CD4-positive, alpha-beta memory T cell (primary cell): ENCODE measurements at regions not wholly inside any gene's neighbourhood (a gene's known extent, or its start where the extent isn't known, plus 50 kb on each side); places are given as distances from the start of the nearest gene placed in this dataset.
A peak's percentile ranks its signal among the peaks of the same experiment; 100 is the strongest.

Experiments
- CTCF ChIA-PET: fragments of 350-600 bp; sonication (Branson Sonifier 250); formaldehyde crosslinking; loops from one replicate; lab custom pipeline; 2021; ENCODE audit warnings: inconsistent platforms; ENCODE audit not compliant: partially characterized antibody; lab: Charles Lee
- POLR2A ChIA-PET: fragments of 350-600 bp; sonication (Branson Sonifier 250); formaldehyde crosslinking; loops from one replicate; lab custom pipeline; 2021; ENCODE audit not compliant: partially characterized antibody; lab: Charles Lee
- DNase-seq, 5 donors: peaks; one replicate each; pipeline versions ENCODE4 v3.0.0 to v3.0.0-alpha.2; 2020 to 2022; ENCODE audit warnings: mixed read lengths in 1 of 5
- H3K27ac ChIP-seq: one replicate; pipeline ENCODE4 v1.7.0; 2013; ENCODE audit warnings: low read depth, low read length
- H3K27me3 ChIP-seq: 2 replicates; pipeline ENCODE4 v1.7.0; 2013; ENCODE audit warnings: mild to moderate bottlenecking, low read length, moderate library complexity; ENCODE audit not compliant: insufficient read depth
- H3K36me3 ChIP-seq: 2 replicates; pipeline ENCODE4 v1.7.0; 2013; ENCODE audit warnings: mild to moderate bottlenecking, low read length, moderate library complexity; ENCODE audit not compliant: insufficient read depth
- H3K4me1 ChIP-seq: 2 replicates; pipeline ENCODE4 v1.7.0; 2013; ENCODE audit warnings: mild to moderate bottlenecking, low read length, moderate library complexity; ENCODE audit not compliant: insufficient read depth
- H3K4me3 ChIP-seq, 2 donors: one replicate each; pipeline ENCODE4 v1.7.0; 2013; ENCODE audit warnings: low read length in 2 of 2, mild to moderate bottlenecking in 1 of 2
- H3K9me3 ChIP-seq, 2 donors: one replicate each; pipeline ENCODE4 v1.7.0; 2013; ENCODE audit warnings: low read length in 2 of 2, control low read depth in 1 of 2; ENCODE audit not compliant: control insufficient read depth in 1 of 2
- H3K27ac Mint-ChIP-seq, 7 donors: one replicate each; pipeline ENCODE4 v1.8.0; 2020 to 2021; ENCODE audit warnings: mixed read lengths in 7 of 7, mild to moderate bottlenecking in 6 of 7, inconsistent platforms in 3 of 7, moderate library complexity in 3 of 7
- H3K27me3 Mint-ChIP-seq, 2 donors: one replicate each; pipeline ENCODE4 v1.8.0; 2020 to 2021; ENCODE audit warnings: mixed read lengths in 2 of 2
- H3K36me3 Mint-ChIP-seq, 2 donors: one replicate each; pipeline ENCODE4 v1.8.0; 2020 to 2021; ENCODE audit warnings: mixed read lengths in 2 of 2, inconsistent platforms in 1 of 2, mild to moderate bottlenecking in 1 of 2
- H3K4me1 Mint-ChIP-seq, 4 donors: one replicate each; pipeline ENCODE4 v1.8.0; 2020 to 2021; ENCODE audit warnings: mixed read lengths in 4 of 4, mild to moderate bottlenecking in 1 of 4
- H3K4me3 Mint-ChIP-seq, 8 donors: one replicate each; pipeline ENCODE4 v1.8.0; 2020 to 2021; ENCODE audit warnings: mixed read lengths in 8 of 8, mild to moderate bottlenecking in 7 of 8, moderate library complexity in 6 of 8, inconsistent platforms in 3 of 8
- H3K9me3 Mint-ChIP-seq, 8 donors: one replicate each; pipeline ENCODE4 v1.8.0; 2020 to 2021; ENCODE audit warnings: mixed read lengths in 8 of 8, mild to moderate bottlenecking in 5 of 8, inconsistent platforms in 3 of 8, moderate library complexity in 1 of 8
- intact Hi-C: fragments of 100-400 bp; cut with micrococcal nuclease; formaldehyde crosslinking; loops from one replicate; pipeline ENCODE4 v1.15.1; 2023

- Histone ChIP-seq H3K36me3 (no peaks in the 10 kb centered on the region), H3K4me3 (no peak overlapping the region), H3K27ac (peak overlapping the region; percentile 70), H3K4me1 (peaks cover 85% of the 10 kb centered on the region), H3K9me3 (no peaks in the 10 kb centered on the region), H3K27me3 (no peaks in the 10 kb centered on the region)
- intact Hi-C loops, result loop anchor here (1.0 to 10.0 kb wide), 5 partner anchors 8 to 682 kb away; partner anchors contain the start of gene KLF6
- peaks cover 44 to 61% (median 53%) of the 10 kb centered on the region in 4 donors for H3K4me1 Mint-ChIP-seq
- H3K4me3 Mint-ChIP-seq, result peak overlapping the region; percentile 72 to 95 (median 84)
- peak overlapping the region; percentile 88 to 98 (median 96) for H3K27ac Mint-ChIP-seq
- peak in 4 of 5 donors; percentile 26 to 62 (median 44) for DNase-seq
- ChIA-PET POLR2A (interaction anchor here (0.6 to 9.2 kb wide), 20 partner anchors 8 to 198 kb away, joined by 3 to 179 read pairs (median 5); partner anchors contain the start of gene KLF6), CTCF (interaction anchor here (0.7 to 1.7 kb wide), 6 partner anchors 9 to 121 kb away, joined by 3 to 8 read pairs (median 4); no protein-coding TSS in a partner anchor)
- no peaks in the 10 kb centered on the region for H3K27me3 Mint-ChIP-seq
- H3K36me3 Mint-ChIP-seq, result peaks cover 0 to 3% of the 10 kb centered on the region in 2 donors
- H3K9me3 Mint-ChIP-seq, result peaks cover 0 to 2% (median 0%) of the 10 kb centered on the region in 8 donors
Observed at GRCh38 chr10:3972460-3973301, 187.7 kb upstream of the KLF6 start.

GRCh38 chr10:3971713-3972112 is 186.7 kb upstream of the KLF6 start:
- DNase-seq, result peak in 1 of 5 donors; percentile 29

GRCh38 chr10:3969876-3970666 is 185.1 kb upstream of the KLF6 start:
- H3K4me1 Mint-ChIP-seq, result peaks cover 48 to 72% (median 54%) of the 10 kb centered on the region in 4 donors
- intact Hi-C loops, result loop anchor here (1.0 to 10.0 kb wide), 5 partner anchors 9 to 685 kb away; partner anchors contain the start of gene KLF6
- Histone ChIP-seq H3K4me3 (peak overlapping the region; percentile 10 to 18), H3K36me3 (no peaks in the 10 kb centered on the region), H3K9me3 (no peaks in the 10 kb centered on the region), H3K27me3 (no peaks in the 10 kb centered on the region), H3K27ac (peak overlapping the region; percentile 70), H3K4me1 (peaks cover 59% of the 10 kb centered on the region)
- peak overlapping the region; percentile 45 to 95 (median 74) for H3K4me3 Mint-ChIP-seq
- CTCF ChIA-PET, result interaction anchor here (0.8 to 1.7 kb wide), 9 partner anchors 9 to 185 kb away, joined by 3 to 6 read pairs (median 4); partner anchors contain the start of gene KLF6
- POLR2A ChIA-PET, result interaction anchor here (0.6 to 9.2 kb wide), 13 partner anchors 9 to 757 kb away, joined by 3 to 179 read pairs (median 8); partner anchors contain the start of gene KLF6
- H3K36me3 Mint-ChIP-seq, result peaks cover 0 to 5% of the 10 kb centered on the region in 2 donors
- peak overlapping the region; percentile 88 to 98 (median 96) for H3K27ac Mint-ChIP-seq
- peaks cover 0 to 5% (median 0%) of the 10 kb centered on the region in 8 donors for H3K9me3 Mint-ChIP-seq
- H3K27me3 Mint-ChIP-seq, result no peaks in the 10 kb centered on the region
- no peak for DNase-seq

More at GRCh38 chr10:3971713-3972112, 186.7 kb upstream of the KLF6 start:
- H3K27me3 Mint-ChIP-seq, result no peaks in the 10 kb centered on the region
- Histone ChIP-seq H3K4me3 (no peak overlapping the region), H3K9me3 (no peaks in the 10 kb centered on the region), H3K27me3 (no peaks in the 10 kb centered on the region), H3K27ac (peak overlapping the region; percentile 70), H3K4me1 (peaks cover 75% of the 10 kb centered on the region), H3K36me3 (no peaks in the 10 kb centered on the region)
- peak overlapping the region; percentile 85 to 98 (median 96) for H3K27ac Mint-ChIP-seq
- H3K36me3 Mint-ChIP-seq, result peaks cover 0 to 5% of the 10 kb centered on the region in 2 donors
- ChIA-PET CTCF (interaction anchor here (1.3 to 1.7 kb wide), 3 partner anchors 22 to 120 kb away, joined by 4 to 6 read pairs (median 6); no protein-coding TSS in a partner anchor), POLR2A (interaction anchor here (0.8 to 9.2 kb wide), 15 partner anchors 8 to 196 kb away, joined by 3 to 179 read pairs (median 9); partner anchors contain the start of gene KLF6)
- peaks cover 48 to 67% (median 55%) of the 10 kb centered on the region in 4 donors for H3K4me1 Mint-ChIP-seq
- intact Hi-C loops, result loop anchor here (1.0 to 10.0 kb wide), 6 partner anchors 9 to 683 kb away; partner anchors contain the start of gene KLF6
- peaks cover 0 to 4% (median 0%) of the 10 kb centered on the region in 8 donors for H3K9me3 Mint-ChIP-seq
- peak overlapping the region in 7 of 8 donors; percentile 35 to 95 (median 71) for H3K4me3 Mint-ChIP-seq

GRCh38 chr10:3968727-3969126 is 183.7 kb upstream of the KLF6 start:
- Mint-ChIP-seq H3K27me3 (no peaks in the 10 kb centered on the region), H3K4me1 (peaks cover 43 to 61% (median 51%) of the 10 kb centered on the region in 4 donors), H3K27ac (peak overlapping the region; percentile 24 to 81 (median 65)), H3K9me3 (peaks cover 0 to 5% (median 0%) of the 10 kb centered on the region in 8 donors), H3K36me3 (peaks cover 0 to 5% of the 10 kb centered on the region in 2 donors), H3K4me3 (peak overlapping the region in 2 of 8 donors; percentile 17 to 24)
- ChIA-PET POLR2A (interaction anchor here (1.4 to 9.2 kb wide), 5 partner anchors 8 to 186 kb away, joined by 3 to 179 read pairs (median 59); partner anchors contain the start of gene KLF6), CTCF (interaction anchor here (1.4 kb wide), 1 partner anchor 9 kb away, joined by 4 read pairs; no protein-coding TSS in a partner anchor)
- no peak for DNase-seq
- intact Hi-C loops, result no loop called here
- Histone ChIP-seq H3K27ac (no peak overlapping the region), H3K4me3 (no peak overlapping the region), H3K27me3 (no peaks in the 10 kb centered on the region), H3K4me1 (peaks cover 52% of the 10 kb centered on the region), H3K36me3 (no peaks in the 10 kb centered on the region), H3K9me3 (no peaks in the 10 kb centered on the region)

- CTCF ChIA-PET, result interaction anchor here (0.9 kb wide), 1 partner anchor 27 kb away, joined by 3 read pairs; no protein-coding TSS in a partner anchor
Observed at GRCh38 chr10:3964516-3964915, 179.5 kb upstream of the KLF6 start.

GRCh38 chr10:3963191-3963673 is 178.2 kb upstream of the KLF6 start:
- Mint-ChIP-seq H3K9me3 (peaks cover 0 to 5% (median 0%) of the 10 kb centered on the region in 8 donors), H3K27me3 (no peaks in the 10 kb centered on the region), H3K4me3 (peak overlapping the region in 2 of 8 donors; percentile 18 to 52), H3K27ac (peak overlapping the region in 4 of 7 donors; percentile 35 to 63 (median 42)), H3K4me1 (peaks cover 30 to 51% (median 38%) of the 10 kb centered on the region in 4 donors), H3K36me3 (peaks cover 0 to 5% of the 10 kb centered on the region in 2 donors)
- Histone ChIP-seq H3K27ac (no peak overlapping the region), H3K9me3 (no peaks in the 10 kb centered on the region), H3K4me1 (peaks cover 26% of the 10 kb centered on the region), H3K27me3 (no peaks in the 10 kb centered on the region), H3K4me3 (no peak overlapping the region), H3K36me3 (no peaks in the 10 kb centered on the region)
- intact Hi-C loops, result no loop called here
- CTCF ChIA-PET, result no interaction called here
- DNase-seq, result no peak
- POLR2A ChIA-PET, result interaction anchor here (1.1 to 6.0 kb wide), 4 partner anchors 9 to 179 kb away, joined by 4 to 79 read pairs (median 7); partner anchors contain the start of gene KLF6

More at GRCh38 chr10:3964516-3964915, 179.5 kb upstream of the KLF6 start:
- Mint-ChIP-seq H3K9me3 (peaks cover 0 to 5% (median 0%) of the 10 kb centered on the region in 8 donors), H3K4me3 (no peak overlapping the region), H3K27me3 (no peaks in the 10 kb centered on the region), H3K4me1 (peaks cover 33 to 57% (median 43%) of the 10 kb centered on the region in 4 donors), H3K27ac (peak overlapping the region in 1 of 7 donors; percentile 38), H3K36me3 (peaks cover 0 to 5% of the 10 kb centered on the region in 2 donors)
- POLR2A ChIA-PET, result interaction anchor here (1.7 to 6.0 kb wide), 3 partner anchors 8 to 181 kb away, joined by 4 to 79 read pairs (median 9); partner anchors contain the start of gene KLF6
- H3K4me1 ChIP-seq, result peaks cover 35% of the 10 kb centered on the region
- no peak for DNase-seq
- H3K9me3 ChIP-seq, result no peaks in the 10 kb centered on the region
- no peaks in the 10 kb centered on the region for H3K27me3 ChIP-seq
- H3K4me3 ChIP-seq, result no peak overlapping the region
- intact Hi-C loops, result no loop called here
- H3K27ac ChIP-seq, result no peak overlapping the region
- H3K36me3 ChIP-seq, result no peaks in the 10 kb centered on the region
